ENCODE measurements at regions not wholly inside any gene's neighbourhood (a gene's known extent, or its start where the extent isn't known, plus 50 kb on each side); places are given as distances from the start of the nearest gene placed in this dataset.

- no peak for TF ChIP-seq CTCF (IDR thresholded peaks at IDR 0.05)
- no peak for TF ChIP-seq POLR2A (IDR thresholded peaks at IDR 0.05)
These were observed 381.0 kb downstream of the GPATCH2 start for GRCh38 chr1:217249857-217250256.

Measured in adrenal gland (tissue), 5 donors.